HG03442 (cell line): ENCODE measurements at regions not wholly inside any gene's neighbourhood (a gene's known extent, or its start where the extent isn't known, plus 50 kb on each side); places are given as distances from the start of the nearest gene placed in this dataset.

ENCODE experiments used
- ATAC-seq: cut with Tn5 transposase; IDR thresholded peaks from one replicate; pipeline ENCODE4 v1.9.1; 2021; ENCODE audit warnings: mild to moderate bottlenecking, moderate library complexity; ENCODE audit not compliant: unreplicated experiment

GRCh38 chr3:25259871-25260270 is 168.2 kb upstream of the RARB start:
- no peak for ATAC-seq

GRCh38 chr3:25262322-25262721 is 165.7 kb upstream of the RARB start:
- no peak for ATAC-seq

GRCh38 chr3:25265284-25265683 is 162.8 kb upstream of the RARB start:
- ATAC-seq, result no peak

DNA sequence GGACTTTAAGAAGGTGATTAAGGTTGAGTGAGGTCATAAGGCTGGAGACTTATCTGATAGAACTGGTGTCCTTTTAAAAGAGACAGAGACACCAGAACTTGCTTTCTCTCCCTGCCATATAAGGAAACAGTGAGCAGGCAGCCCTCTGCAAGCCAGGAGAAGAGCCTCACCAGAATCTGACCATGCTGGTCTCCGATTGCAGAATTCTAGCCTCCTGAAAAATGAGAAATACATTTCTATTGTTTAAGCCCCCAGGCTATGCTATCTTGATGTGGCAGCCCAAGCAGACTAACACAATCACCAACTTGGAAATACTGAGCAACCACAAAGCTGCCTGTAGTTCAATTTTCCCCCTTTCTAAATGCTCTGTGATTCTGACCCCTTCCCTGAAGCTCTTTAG is 161.4 kb upstream of the RARB start:
- ATAC-seq, result no peak

DNA sequence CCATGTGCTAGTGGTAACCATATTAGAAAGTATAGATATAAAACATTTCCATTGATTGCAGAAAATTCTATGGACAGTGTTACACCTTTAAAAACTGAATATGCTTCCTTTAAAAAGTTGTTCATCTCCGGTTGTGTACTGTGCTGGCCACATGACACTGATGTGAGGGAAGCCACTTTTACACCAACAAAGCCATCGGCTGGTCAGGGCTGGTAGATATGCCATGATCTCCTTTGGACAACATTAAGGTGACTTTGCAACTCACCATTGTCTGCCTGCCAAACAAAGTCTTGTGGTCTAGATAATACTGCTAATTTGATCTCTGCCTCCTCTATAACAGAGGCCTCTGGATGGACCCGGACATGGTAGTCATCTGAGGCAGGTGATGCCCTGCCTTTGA is 156.0 kb upstream of the RARB start:
- no peak for ATAC-seq

DNA sequence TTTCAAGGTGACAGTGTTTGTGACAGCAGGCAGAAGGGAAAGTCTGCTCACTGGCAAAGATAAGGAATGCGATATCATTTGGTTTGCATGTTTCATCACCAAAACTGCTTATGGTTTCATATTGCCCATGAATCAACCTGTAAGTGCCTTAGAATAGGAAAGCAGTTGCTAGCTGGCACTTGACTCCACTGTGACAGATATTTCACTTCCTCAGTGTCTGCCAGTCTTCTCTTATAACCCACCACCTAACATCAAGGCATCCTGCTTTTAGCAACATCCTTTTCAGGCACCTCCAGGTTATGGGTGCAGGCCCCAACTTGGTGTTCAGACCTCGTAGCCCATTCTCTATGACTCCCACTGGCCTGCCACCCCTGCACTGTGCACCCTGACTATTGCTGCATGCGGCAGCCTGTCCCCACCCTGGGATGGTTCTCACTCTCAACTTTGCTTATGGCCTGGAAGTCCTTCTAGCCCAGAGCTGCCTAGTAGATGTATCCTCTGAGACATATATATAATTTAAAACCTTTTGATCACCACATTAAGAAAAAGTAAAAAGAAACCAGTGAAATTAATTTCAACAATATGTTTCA is 154.4 kb upstream of the RARB start:
- no peak for ATAC-seq

DNA sequence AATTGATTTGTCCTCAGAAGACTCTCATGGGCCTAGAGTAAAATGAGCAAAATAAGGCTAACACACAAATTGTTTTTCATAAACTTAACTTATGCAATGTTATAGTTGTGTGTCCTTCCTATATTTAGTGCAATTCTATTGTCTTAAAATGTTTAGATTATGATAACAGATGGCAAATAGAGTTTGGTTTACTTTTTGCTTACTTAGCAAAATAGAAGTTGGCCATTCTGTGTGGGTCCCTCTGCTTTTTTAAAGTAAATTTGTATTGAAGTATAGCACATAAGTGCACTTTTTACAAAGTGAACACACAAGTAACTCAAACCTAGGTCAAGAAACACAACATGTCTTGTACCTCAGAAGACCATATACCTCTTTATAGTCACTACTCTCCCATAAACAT is 150.6 kb upstream of the RARB start:
- no peak for ATAC-seq

- ATAC-seq, result no peak
These were observed 146.9 kb upstream of the RARB start for GRCh38 chr3:25281041-25281731.

DNA sequence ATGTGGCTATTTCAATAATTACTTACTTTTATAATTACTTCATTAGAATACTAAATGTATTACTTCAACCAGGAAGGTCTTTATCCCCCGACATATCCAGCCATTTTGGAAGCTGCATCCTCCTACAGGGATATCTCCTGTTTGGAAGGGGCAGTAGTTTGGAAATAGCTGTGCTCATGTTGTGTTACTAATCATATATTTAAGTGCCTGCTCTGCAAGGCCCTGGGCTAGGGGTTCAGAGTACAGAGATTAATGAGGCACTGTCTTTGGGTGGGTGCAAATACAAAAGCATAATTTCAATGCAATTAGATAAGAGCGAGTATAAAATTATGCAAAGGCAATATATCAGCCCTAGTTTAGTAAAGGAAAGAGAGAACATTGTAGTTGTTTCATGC is 146.3 kb upstream of the RARB start:
- no peak for ATAC-seq

DNA sequence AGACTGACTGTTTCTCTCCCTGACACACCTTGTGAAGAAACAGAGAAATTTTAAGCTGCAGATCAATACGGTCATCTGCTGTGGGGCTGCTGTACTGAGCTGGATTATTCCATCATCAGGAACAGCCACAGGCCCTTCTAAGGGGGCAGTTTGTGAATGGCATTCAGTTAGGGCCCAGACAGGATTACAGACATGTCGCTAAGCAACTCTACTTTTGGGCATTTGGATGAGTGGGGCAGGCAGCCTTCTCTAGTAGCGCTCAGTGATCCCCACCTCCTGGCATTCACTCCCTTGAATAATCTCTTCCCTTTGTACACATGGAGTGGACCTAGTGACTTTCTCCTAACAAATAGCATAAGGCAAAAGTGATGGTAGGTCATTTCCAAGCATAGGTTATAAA is 144.4 kb upstream of the RARB start:
- ATAC-seq, result no peak

- no peak for ATAC-seq
These were observed 143.8 kb upstream of the RARB start for GRCh38 chr3:25284249-25284648.

GRCh38 chr3:25287291-25287884 is 140.7 kb upstream of the RARB start:
- ATAC-seq, result no peak

GRCh38 chr3:25288413-25288812 is 139.7 kb upstream of the RARB start:
- no peak for ATAC-seq

GRCh38 chr3:25289156-25289555 is 138.9 kb upstream of the RARB start:
- no peak for ATAC-seq

- ATAC-seq, result no peak
These were observed 138.4 kb upstream of the RARB start for GRCh38 chr3:25289663-25290062.

GRCh38 chr3:25291481-25291905 is 136.6 kb upstream of the RARB start:
- ATAC-seq, result no peak

GRCh38 chr3:25292036-25292435 is 136.0 kb upstream of the RARB start:
- ATAC-seq, result no peak

DNA sequence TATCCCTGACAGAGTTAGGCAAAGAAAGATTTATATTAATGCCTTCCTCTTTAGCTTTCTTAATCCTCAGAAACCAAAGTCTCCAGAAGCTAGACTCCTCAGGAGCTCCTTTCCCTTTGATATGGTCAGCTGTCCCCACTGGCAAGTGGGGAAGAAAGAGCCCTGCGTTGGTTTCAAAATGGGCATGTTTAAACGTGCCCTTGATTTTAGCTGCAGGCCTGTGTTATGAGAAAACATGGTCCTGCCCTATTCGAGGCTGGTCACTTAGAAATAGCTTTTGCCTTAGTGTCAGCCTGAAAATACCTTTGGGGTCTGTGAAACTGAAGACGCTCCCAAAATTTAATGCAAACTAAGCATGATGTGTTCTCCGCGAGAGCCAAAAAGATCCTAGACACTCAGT is 135.5 kb upstream of the RARB start:
- ATAC-seq, result no peak

DNA sequence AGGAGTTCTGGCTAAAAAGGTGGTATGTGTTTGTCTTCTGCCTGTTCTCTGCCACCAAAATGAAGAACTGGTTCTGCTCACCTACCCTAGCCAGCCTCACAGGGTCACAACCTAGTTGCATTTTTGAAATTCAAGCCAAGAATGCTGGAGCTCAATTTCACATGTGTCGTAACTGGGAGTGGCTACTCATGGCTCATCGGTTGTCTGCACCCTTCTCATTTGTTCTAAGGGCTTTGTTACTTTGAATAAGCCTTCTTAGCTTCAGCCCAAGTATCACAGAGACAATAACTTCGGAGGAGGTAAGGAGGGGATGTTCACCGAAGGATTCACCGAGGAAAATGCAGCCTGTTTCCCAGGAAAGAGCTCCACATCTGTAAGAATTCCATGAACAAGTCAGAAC is 134.3 kb upstream of the RARB start:
- ATAC-seq, result no peak

DNA sequence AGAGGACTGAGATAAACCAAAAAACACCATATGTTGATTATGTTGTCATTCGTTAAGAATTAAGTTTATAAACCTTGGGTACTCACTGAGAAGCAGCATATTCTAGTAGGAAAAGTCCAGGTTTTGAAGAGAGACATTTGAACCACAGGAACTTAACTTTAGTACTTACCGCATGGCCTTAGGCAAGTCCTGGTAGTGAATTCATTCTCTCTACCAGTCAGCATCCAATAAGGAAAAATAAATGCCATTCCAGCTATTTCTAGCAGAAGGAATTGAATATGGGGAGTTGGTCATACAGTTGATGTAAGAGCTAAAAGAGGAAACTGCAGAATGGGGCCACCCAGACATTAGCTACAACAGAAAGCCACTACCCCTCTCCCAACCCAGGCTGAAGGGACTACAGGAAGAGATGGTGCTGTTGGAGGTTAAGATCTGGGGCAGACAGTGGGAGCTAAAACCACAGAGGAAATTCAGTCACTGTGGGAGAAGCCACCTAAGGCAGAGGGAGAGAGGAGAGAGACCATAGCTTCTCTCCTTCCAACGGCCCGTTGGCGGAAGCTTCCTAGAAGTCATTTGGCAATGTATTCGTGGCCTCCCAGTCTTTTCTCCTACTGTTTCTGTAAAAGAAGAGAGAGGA is 133.8 kb upstream of the RARB start:
- no peak for ATAC-seq

DNA sequence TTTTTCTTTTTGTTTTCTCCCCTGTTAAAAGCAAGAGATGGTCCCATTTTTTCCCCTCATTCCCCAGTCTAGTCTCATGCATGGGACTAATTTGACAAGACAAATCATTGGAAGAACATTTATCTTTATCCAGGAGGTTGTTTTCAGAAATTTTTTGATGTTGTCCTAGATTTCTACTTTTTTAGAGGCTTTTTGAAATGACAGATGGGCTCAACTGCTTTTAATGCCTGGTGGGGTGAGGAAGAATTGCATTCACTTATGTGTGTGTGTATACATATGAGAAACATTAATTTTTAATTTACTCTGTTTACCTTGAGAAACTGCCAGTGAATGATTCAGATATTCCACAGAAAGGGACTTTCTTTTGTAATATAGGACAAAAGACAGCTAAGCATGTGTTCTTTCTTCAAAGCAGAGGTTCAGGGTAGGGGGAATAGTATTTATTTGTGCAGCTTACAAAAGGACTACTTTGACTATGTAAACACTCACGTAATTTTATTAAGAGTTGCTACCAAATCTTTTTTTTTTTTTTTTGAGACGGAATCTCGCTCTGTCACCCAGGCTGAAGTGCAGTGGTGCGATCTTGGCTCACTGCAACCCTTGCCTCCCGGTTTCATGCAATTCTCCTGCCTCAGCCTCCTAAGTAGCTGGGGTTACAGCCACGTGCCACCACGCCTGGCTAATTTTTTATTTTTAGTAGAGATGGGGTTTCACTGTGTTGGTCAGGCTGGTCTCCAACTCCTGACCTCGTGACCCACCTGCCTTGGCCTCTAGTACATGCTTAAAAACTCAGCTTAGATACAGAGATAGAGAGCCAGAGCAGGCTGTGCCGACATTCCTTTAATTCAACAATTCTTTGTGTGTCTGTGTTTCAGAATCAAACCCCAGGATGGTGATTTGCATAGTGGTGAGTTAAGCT is 130.1 kb upstream of the RARB start:
- ATAC-seq, result no peak
